OCI-LY7 (cell line): ENCODE measurements at regions not wholly inside any gene's neighbourhood (a gene's known extent, or its start where the extent isn't known, plus 50 kb on each side); places are given as distances from the start of the nearest gene placed in this dataset.

Experiments
- CTCF ChIP-seq: fragments of 200-600 bp; sonication (generic); conservative IDR thresholded peaks from 2 replicates; pipeline ENCODE4 v1.5.1; 2014; ENCODE audit warnings: mild to moderate bottlenecking, antibody characterized with exemption, low read length, moderate library complexity, mixed read lengths
- EZH2phosphoT487 ChIP-seq: fragments of 200-600 bp; sonication (generic); IDR thresholded peaks from 2 replicates; pipeline ENCODE4 v1.6.1; 2018; ENCODE audit warnings: low read depth, borderline replicate concordance, mild to moderate bottlenecking, mixed run types, antibody characterized with exemption, low read length, moderate library complexity, mixed read lengths

DNA sequence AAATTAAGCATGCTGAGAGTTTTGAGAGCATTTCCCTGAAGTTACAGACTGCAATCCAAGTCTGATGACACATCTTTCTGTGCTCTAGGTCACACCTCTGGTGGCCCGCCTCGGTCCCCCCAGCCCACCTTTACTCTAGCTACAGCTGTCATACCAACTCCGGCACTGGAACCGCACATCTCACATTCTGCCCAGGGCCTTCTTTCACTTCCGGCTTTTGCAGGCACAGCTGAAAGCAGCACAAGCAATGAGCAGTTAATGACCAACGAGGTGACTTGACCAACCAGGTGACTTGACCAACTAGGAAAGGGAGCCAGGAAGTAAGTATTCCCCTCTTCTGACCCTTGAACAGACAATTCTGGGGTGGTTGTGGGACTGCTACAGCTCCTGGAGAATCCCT lies 88.6 kb upstream of the MOCS1 start:
- TF ChIP-seq CTCF (no peak), EZH2phosphoT487 (no peak)
